ENCODE measurements at regions not wholly inside any gene's neighbourhood (a gene's known extent, or its start where the extent isn't known, plus 50 kb on each side); places are given as distances from the start of the nearest gene placed in this dataset.

DNA sequence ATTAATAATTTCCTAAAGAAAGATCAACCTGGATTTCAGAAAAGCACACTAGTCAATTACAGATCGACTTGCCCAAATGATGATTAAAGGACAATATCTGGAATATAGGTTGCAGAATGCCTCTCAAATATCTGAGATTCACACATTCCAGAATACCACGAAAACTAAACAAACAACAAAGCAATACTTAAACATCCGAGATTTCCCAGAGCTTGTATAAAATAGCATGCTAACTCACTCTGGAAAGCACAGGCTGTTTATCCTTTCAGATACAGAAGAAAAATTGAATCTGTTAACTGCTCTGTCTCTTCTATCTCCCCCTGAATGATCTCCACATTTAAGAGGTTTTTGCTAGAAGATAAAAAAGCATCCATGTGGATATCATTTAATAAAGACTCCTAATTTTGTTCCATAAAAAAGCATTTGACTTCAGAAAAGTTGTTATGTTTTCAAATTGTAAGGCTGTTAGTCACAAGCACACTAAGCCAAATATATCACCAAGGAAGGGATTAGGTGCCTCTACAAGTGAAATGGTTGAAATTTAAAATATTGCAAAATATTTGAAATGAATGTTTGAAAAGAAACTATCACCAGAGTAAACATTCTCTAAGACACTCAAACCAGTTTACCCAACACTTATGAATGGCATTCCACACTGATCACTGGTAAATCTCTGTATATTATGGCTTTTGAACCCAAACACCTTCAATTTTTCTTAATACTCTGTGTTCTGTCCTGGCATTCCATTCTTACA, 865.1 kb upstream of the ADAMTS5 start:
- no peak for DNase-seq

DNA sequence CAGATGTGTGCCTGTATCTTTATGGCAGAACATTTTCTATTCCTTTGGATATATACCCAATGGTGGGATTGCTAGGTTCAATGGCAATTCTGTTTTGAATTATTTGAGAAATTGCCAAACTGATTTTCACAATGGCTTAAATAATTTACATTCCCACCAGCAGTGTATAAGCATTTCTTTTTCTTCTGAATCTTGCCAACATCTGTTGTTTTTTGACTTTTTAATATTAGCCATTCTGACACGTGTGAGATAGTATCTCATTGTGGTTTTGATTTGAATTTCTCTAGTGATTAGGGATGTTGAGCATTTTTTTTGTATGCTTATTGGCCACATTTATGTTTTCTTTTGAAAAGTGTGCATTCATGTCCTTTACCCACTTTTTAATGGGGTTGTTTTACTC, 864.3 kb upstream of the ADAMTS5 start:
- no peak for DNase-seq

DNA sequence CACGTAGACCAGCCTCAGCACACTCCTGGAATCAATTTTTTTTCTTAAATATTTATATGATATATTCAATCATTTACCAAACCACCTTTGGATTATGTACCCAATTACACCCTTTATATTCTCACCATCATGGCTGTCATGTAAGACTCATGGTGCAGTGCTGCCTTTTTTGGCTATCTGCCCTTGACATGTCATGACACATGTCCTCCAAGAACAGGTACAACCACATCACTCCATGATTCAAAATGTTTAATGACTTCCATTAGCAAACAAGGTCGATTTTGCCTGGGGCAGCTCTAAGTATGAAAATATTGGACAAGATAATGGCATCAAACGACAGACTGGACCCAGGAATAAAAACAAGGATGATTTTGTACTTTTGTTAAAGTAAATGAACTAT, 861.1 kb upstream of the ADAMTS5 start:
- DNase-seq, result no peak

DNA sequence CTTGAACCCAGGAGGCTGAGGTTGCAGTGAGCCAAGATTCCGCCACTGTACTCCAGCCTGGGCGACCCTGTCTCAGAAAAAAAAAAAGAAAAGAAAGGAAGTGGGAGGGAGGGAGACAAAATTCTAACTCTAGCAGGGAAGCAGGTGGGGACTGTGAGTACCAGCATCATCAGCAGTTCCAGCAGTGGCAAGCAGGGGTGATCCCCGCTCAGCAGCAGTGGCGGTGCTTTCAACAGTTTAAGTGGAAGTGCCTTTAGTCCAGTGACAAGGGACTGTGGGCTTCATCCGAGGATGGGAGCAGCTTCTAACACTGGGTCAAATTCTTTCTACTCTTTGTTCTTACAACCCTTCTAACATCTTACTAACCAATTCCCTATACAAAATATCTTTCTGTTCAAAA, 858.1 kb upstream of the ADAMTS5 start:
- no peak for DNase-seq

DNA sequence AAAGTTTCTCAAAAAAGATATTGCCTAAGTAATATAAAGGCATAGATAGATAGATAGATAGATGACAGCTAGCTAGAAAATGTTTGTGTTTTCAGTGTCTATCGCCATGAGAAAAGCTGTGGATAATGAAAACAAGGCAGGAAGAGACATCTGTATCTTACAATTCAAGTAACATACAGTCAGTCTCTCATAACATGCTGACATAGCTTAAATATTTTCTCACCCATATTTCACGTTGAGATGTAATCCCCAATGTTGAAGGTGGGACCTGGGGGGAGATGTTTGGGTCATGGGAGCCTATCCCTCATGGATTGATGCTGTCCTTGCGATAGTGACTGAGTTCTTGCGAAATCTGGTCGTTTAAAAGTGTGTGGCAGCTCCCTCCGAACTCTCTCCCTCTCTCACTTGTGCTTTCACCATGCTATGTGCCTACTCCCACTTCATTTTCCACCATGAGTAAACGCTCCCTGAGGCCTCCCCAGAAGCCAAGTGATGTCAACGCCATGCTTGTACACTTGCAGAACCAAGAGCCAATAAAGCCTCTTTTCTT, 856.8 kb upstream of the ADAMTS5 start:
- DNase-seq, result no peak

DNA sequence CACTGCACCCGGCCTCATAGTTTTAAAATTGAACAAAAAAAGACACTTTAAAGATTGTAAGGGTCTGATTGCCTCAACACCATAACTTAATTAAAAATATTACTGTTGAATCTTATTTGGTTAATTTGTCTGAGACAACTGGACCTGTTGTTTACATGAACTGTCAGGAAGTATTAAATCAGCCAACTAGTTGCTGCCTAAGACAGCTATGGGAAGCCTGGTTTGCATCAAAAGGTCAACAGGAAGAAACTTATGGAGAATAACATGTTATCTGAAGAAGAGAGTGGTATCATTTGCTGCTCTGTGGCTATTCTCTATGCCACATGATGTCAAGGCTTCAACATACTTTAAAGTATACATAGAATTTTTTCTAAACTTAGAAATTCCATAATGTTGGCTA, 853.5 kb upstream of the ADAMTS5 start:
- no peak for DNase-seq

DNA sequence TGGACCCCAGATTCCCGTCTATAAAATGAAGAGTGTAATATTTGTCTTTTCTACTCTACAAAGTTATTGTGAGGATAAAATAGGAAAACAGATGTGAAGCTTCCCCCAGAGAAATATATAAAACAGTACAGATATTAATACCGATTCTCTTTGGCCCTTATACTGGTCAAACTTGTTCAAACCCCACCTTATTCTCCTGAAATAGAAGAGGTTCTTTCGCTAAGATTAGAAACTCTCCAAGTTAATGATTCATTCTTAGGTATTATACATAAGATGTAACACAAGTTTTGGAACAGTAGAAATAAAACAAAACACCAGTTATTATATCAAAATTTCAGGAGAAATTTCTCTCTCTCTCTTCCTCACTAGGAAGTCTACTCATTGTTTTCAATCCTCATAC, 852.4 kb upstream of the ADAMTS5 start:
- no peak for DNase-seq

DNA sequence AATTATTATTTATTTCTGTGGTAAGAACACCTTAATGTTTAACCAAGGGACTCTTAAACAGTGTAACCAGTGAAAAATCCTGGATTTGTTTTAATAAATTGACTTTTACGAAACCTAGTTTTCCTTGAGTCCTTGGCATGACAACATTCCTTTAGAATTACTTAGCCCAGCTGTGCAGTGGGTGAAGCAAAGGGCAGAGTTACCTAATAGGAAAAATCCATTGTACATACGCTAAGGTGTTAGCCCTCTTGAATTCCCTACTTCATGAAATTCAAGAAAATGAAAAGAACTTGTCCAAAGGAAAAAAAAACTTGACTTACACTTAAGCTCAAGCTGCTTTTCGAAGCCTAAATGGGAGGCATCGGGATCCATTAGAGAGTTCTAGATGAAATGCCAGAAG, 852.0 kb upstream of the ADAMTS5 start:
- DNase-seq, result no peak

DNA sequence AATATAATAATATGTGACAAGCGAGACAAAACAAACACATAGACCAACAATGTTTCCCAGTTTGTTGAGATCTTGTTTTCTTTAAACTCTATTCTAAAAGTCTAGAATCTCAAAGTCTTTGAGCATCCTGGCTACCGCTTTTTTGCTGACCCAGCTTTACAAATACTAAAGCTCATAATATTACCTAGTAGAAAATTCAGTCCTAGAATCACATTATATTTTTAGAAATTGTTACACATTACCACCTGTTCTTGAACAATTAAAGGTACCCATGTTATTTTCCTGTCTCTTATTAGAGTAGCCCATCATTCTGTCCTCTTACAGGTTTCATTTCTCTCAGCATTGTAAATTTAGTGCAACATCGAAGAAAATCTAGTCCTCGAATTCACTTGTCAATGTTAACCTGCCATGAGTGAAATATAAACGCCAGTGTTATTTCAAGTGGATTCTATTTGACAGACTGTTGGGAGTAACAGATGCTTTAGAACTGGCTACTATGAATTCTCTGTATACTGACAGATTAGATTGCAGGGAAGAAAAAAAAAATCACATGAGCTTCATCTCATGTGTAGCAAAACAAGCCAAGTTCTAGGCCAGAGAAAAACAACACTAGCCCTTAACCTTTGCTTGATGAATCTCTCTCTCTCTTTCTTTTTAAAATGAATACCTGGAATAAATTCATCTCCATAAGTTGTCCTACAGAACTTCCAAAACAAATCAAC, 851.2 kb upstream of the ADAMTS5 start:
- DNase-seq, result no peak

DNA sequence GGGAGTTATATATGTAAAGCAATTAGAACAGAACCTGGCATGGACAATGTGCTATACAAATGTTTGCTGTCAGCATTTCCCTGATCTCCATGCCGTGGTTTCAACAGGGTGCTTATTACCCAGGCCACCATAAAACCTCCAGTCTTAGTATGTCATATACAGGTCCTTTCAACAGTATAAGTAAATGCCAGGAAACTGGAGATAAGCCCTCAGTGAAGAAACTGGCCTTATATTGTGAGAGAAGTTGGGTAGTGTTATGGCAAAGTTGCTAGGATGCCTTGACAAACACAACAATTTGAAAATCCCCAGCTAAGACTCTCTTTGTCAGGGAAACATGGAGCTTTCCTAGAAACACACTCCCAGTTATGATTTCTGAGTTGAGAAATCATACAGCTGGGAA, 850.2 kb upstream of the ADAMTS5 start:
- DNase-seq, result no peak

DNA sequence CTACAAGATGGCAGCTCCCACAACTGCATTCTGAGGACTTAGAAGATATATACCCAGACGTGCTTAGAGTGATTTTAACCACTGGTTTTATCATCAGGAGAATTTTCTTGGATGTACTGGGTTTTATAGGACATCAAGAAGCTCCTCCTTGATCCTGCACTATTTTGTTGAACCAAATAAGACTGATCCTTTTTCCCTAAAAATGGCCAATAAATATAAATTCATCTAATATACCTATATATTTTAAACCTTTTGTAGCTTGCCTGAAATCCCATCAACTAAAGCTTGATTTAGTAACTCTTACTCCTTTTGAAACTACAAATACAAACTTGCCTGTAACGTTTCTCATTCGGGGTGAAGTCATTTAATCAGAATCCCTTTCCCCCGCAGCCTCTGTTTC, 849.4 kb upstream of the ADAMTS5 start:
- no peak for DNase-seq

DNA sequence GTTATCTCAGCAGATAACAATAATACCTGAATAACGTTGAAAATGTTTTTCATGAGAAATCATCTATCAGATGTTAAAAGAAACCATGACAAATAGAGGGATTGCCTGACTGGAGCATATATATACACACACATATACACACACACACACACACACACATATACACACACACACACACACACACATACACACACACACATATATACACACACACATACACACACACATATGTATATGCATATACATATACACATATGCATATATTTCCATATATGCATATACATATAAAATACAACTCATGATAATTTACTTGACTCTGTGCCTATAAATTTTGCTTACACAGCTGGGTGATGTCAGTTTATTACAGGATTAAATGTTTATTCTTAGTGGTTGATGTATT, 847.3 kb upstream of the ADAMTS5 start:
- DNase-seq, result no peak

DNA sequence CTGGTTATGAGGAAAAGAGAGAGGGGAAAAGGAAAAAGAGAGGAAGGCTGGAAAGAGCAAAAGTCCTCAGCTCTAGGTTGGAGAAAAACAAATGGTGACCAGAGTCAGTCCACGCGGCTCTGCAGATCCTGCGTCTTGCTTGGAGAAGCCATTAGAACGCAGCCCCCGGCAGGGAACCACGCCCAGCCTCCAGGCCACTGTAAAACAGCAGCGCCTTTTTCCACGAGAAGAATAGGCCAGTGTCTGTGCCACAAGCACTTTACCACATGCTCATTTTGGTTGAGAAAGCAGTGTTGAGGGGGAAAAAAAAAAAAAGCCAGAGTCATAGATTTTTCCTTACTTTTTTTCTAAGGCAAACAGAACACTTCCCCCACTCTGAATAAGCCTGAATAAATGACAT, 846.9 kb upstream of the ADAMTS5 start:
- DNase-seq, result no peak

DNA sequence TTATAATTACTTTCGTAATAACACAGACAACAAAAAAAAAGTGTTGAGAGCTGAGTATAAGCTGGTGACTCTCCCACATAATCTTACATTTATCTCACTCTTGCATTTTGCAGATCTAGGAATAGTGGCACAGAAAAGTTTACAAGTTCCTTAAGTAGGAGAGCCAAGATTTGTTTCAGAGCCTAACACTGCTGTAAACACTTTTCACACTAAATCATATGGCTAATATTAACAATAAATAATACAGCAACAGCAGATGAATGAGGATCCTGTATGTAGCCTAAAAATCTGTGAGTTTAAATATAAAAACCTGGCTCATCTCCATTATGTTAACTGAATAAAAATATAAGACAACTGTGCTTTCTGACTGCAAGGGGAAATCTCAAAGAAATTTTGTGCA, 846.5 kb upstream of the ADAMTS5 start:
- DNase-seq, result no peak

DNA sequence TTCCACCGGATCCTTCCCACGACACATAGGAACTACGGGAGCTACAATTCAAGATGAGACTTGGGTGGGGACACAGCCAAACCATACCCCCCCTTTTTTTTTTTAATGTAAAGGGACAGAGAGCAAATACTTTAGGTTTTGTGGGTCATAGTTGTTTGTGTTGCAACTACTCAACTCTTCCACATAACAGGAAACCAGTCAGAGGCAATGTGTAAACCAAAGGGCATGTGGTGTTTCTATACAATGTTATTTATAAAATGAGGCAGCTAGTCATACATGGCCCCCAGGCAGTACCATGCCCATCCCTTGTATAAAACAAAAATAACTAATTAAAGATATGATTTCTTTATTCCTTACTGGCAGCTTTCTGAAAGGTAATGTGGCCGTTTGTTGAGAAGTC, 845.4 kb upstream of the ADAMTS5 start:
- DNase-seq, result no peak

DNA sequence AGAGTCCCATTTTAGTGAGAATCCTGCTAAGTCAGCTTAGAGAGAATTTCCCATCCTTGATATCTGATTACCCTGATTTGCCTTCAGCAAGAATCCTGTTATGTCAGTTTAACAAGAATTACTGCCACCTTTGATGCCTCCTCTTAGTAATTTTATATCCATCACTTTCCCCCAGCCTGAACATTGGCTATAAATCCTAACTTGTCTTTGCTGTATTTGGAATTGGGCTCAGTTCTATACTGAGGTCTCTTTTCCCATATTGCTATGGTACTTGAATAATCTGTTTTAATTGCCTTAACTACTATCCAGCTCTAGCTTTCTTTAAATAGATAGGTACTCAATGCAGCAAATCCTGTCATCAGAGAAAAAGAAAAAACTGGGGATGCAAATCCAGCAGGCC, 842.0 kb upstream of the ADAMTS5 start:
- DNase-seq, result no peak

DNA sequence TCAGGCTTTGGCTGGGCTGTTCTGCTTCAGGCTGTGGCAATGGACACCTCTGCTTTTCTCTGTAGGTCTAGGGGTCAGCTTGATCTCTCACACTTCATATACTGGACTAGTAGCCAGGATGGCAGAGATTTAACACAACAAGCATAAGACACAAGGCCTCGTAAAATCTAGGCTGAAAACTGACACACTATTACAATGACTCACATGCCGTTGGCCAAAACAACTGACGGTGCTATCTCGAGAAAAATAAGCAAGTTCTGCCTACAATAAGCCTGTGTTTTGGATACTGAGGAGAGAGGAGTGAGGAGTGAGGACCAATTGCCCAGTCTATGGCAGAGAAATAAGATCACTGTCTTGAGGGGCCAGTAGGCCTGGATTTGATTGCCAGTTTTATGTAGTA, 840.7 kb upstream of the ADAMTS5 start:
- no peak for DNase-seq

DNA sequence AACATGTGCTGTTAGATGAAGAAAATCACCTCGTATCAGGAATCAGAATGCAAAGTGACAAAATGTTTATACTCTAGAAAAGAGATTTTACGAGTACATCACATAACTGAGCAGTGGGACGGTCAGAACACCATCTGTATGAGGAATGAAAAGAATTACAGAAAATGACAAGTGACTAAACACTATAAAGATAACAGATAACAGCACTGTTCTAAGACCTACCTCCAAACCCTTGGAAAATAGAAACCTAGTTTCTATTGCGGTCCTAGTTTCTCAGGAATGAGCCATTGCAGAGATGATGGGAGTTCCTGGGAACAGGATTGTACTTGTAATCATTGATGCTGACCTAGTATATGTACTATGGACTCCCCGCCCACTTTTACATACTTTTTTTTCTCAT, 839.4 kb upstream of the ADAMTS5 start:
- no peak for DNase-seq

DNA sequence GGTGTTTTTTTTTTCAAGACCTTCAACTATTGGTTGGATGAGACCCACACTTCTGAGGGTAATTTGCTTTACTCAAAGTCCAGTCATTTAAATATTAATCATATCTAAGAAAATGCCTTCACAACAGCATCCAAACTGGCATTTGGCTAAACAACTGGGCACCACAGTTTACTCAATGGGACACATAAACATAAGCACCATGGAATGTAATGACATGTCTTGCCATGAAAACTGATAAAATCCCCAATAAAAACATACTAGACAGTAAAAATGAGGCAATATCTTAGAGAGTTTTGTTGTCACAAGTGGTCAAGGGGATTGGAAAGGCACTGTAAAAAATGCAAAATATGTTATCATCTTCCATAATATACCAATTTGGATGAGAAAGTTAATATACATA, 838.8 kb upstream of the ADAMTS5 start:
- DNase-seq, result no peak

DNA sequence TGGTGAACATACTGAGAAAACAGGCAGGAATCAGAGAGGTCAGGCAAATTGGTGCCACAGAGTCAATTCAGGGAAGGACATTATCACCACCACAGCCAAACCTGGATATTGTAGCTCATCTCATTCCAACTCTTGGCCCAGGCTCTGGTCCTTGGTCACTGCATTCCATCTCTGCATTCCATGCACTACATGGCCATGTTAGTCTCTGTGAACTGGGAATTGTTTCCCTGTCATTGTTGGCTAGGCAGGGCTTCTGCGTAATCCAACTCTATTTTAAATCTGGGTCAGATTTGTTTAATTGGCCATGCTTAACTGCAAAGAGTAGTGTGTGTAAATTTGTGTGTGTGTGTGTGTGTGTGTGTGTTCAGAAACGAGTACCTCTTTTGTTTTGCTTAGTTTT, 837.6 kb upstream of the ADAMTS5 start:
- DNase-seq, result no peak

DNA sequence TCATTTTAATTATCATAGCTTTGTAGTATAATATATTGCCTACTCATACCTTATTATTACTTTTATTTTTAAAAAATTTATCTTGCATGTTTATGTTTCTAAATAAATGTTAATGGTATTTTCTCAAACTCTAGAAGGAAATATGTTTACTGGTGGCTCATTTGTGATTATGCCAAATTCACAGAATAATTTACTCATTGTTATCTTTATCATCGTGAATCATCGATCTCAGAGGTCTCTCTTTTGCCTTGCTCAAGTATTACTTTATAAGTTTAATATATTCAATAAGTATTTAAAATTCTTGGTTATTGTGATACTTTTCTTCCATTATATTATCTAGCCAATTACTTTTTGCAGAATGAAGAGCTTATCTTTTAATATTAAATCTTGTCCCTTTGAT, 836.7 kb upstream of the ADAMTS5 start:
- no peak for DNase-seq

DNA sequence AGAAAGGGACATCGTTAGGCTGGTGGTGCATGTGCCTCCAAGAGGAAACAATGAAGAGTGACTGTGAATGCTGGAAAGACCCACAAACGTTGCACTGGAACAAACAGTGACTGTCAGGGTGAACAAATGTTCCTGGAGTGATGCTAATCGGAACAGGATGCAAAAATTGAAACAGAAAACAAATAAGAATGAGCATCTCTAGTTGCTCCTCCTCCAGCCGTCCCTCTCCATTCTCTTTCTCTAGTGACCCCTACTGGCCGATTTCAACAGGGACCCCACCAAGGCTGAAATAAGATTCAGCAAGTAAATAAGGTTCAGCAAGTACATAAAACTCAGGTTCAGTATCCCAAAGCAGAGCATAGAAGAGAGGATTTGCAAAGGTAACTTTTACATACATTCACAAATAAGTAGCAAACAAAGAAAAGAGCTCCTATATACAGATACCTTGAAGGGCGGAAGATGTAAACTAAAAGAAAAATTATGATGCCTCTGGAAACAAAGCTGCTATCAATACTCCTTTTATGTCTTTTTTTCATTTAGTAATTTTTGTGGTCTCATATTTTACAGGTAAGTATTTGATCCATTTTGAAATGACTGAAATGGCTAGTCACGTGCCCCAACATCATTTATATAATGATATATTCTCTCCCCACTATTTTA, 836.1 kb upstream of the ADAMTS5 start:
- no peak for DNase-seq

DNA sequence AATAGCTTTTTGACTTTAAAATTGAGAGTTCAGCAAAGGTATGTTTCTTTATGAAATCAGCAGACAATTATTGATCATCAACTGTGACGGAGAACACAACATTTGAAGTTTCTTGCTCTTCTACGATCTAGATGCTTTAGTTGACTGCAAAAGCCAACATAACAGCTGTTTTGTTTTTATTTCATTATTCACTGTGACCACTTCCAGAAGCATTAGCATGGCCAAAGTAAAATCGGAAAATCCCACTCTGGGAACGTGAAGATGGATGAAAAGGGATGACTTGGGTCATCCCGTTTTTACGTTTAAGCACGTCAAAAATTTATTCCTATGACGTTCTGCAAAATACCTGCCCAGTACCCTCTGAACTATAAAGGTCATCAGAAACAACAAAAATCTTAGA, 833.0 kb upstream of the ADAMTS5 start:
- no peak for DNase-seq

DNA sequence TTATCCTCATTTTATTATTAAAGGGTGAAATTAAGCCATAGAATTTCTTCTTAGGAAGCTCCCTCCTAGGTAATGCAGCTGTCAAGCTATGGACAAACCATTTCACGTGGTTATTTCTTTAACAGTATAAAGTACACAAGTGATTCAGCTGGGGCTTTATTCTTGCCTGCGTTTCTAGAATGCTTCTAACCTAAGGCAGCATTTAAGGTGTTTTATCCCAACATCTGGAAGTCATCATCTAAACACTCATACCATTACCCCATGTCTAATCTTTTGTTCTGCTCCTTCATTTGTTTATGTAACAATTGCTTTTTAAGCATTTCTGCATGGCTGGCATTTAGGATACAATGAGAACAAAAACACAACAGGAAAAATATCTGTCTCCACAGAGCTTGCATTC, 829.2 kb upstream of the ADAMTS5 start:
- no peak for DNase-seq
